ENCODE measurements at regions not wholly inside any gene's neighbourhood (a gene's known extent, or its start where the extent isn't known, plus 50 kb on each side); places are given as distances from the start of the nearest gene placed in this dataset.

DNA sequence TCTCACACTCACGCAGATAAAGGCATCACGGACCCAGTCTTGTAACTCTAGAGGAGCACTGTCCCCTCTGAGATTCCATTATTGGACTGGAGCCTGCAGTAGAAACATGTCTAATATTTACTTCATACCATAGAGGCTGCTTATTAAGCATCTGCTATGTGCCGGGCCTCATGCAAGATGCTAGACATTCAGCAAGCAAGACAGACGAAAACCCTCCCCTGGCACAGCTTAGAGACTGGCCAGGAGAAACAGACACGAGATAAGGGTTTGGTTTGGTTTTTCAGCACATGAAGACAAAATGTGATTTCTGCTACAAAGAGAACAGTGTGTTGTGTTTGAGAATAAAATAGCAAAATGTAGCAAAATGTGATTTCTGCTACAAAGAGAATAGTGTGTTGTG, 719.2 kb downstream of the MED13L start:
- no peak overlapping the region for H3K4me2 ChIP-seq (ENCODE audit: low read length)
- no peaks in the 10 kb centered on the region for H3F3A ChIP-seq (ENCODE audit: insufficient read depth, low read length)
- no peaks in the 10 kb centered on the region for H3K9me2 ChIP-seq (ENCODE audit: low read depth, low read length)
- no peaks in the 10 kb centered on the region for H3K36me3 ChIP-seq (ENCODE audit: insufficient read depth, low read length)
- H3K27ac ChIP-seq (ENCODE audit: low read depth, low read length, poor library complexity, severe bottlenecking), result no peak overlapping the region
- H3K27me3 ChIP-seq (ENCODE audit: insufficient read depth, low read length), result no peaks in the 10 kb centered on the region
- TF ChIP-seq, protein P1, sequence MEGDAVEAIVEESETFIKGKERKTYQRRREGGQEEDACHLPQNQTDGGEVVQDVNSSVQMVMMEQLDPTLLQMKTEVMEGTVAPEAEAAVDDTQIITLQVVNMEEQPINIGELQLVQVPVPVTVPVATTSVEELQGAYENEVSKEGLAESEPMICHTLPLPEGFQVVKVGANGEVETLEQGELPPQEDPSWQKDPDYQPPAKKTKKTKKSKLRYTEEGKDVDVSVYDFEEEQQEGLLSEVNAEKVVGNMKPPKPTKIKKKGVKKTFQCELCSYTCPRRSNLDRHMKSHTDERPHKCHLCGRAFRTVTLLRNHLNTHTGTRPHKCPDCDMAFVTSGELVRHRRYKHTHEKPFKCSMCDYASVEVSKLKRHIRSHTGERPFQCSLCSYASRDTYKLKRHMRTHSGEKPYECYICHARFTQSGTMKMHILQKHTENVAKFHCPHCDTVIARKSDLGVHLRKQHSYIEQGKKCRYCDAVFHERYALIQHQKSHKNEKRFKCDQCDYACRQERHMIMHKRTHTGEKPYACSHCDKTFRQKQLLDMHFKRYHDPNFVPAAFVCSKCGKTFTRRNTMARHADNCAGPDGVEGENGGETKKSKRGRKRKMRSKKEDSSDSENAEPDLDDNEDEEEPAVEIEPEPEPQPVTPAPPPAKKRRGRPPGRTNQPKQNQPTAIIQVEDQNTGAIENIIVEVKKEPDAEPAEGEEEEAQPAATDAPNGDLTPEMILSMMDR (IDR thresholded peaks at IDR 0.05; ENCODE audit: low read length), result no peak
- TF ChIP-seq EZH2 (IDR thresholded peaks at IDR 0.05; ENCODE audit: borderline replicate concordance, low read length), result no peak
- no peak overlapping the region for H2AFZ ChIP-seq (ENCODE audit: low read length)
- H3K79me2 ChIP-seq (ENCODE audit: insufficient read depth, low read length), result no peaks in the 10 kb centered on the region
- H3K9ac ChIP-seq (ENCODE audit: low read length), result no peak overlapping the region
- H3K4me3 ChIP-seq (ENCODE audit: low read depth, low read length, poor library complexity, severe bottlenecking), result no peak overlapping the region
- H3K9me3 ChIP-seq (ENCODE audit: low read length), result no peaks in the 10 kb centered on the region
- H4K20me1 ChIP-seq (ENCODE audit: insufficient read depth, low read length), result no peaks in the 10 kb centered on the region
- no peaks in the 10 kb centered on the region for H3K4me1 ChIP-seq (ENCODE audit: insufficient read depth, low read length, severe bottlenecking)

DNA sequence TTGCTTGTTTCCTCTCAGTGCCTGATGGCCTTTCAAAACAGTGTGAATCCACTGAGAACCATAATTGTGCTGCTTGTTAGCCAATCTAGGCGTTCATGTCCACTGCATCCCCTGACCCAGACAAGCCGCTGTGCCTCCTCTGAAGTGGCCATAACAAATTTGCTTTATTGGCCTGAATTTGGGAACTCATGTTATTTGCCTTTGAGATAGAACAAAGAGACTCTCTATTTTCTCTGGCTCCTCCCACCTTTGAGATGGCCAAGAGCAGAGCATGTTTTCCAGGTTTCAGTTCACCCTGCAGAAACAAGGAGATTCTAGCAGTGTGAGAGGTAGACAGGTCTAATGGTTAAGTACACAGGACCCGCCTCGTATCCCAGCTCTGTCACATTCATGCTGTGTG, 723.9 kb downstream of the MED13L start:
- Histone ChIP-seq H3K4me1 (ENCODE audit: insufficient read depth, low read length, severe bottlenecking) (no peaks in the 10 kb centered on the region), H2AFZ (ENCODE audit: low read length) (no peak overlapping the region), H3K27ac (ENCODE audit: low read depth, low read length, poor library complexity, severe bottlenecking) (no peak overlapping the region), H3K4me2 (ENCODE audit: low read length) (no peak overlapping the region), H3K4me3 (ENCODE audit: low read depth, low read length, poor library complexity, severe bottlenecking) (no peak overlapping the region), H4K20me1 (ENCODE audit: insufficient read depth, low read length) (no peaks in the 10 kb centered on the region), H3K9ac (ENCODE audit: low read length) (no peak overlapping the region), H3F3A (ENCODE audit: insufficient read depth, low read length) (no peaks in the 10 kb centered on the region), H3K79me2 (ENCODE audit: insufficient read depth, low read length) (no peaks in the 10 kb centered on the region), H3K36me3 (ENCODE audit: insufficient read depth, low read length) (no peaks in the 10 kb centered on the region), H3K27me3 (ENCODE audit: insufficient read depth, low read length) (no peaks in the 10 kb centered on the region), H3K9me3 (ENCODE audit: low read length) (no peaks in the 10 kb centered on the region), H3K9me2 (ENCODE audit: low read depth, low read length) (no peaks in the 10 kb centered on the region)
- no peak for TF ChIP-seq EZH2 (IDR thresholded peaks at IDR 0.05; ENCODE audit: borderline replicate concordance, low read length)
- TF ChIP-seq, protein P1 (IDR thresholded peaks at IDR 0.05; ENCODE audit: low read length), result no peak

DNA sequence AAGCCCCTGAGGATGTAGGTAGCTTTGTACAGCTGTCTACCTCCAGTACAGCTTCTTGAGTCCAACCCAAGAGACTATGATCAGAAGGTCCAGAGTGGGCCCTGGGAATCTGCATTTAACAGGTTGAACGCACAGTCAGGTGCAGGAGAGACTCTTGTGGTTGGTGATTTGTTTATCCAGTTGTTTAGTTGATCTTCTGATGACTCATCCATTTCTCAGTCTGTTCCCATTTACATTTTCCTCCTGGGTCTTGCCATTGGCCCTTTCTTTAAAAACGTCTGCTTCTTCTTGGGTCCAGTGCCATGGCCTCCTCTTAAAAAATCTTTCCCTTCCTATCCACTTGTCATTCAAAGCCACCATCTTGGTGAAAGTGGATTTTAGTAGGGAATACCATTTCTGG, 734.2 kb downstream of the MED13L start:
- H3K4me2 ChIP-seq (ENCODE audit: low read length), result no peak overlapping the region
- no peaks in the 10 kb centered on the region for H4K20me1 ChIP-seq (ENCODE audit: insufficient read depth, low read length)
- H3K27me3 ChIP-seq (ENCODE audit: insufficient read depth, low read length), result no peaks in the 10 kb centered on the region
- no peaks in the 10 kb centered on the region for H3K9me3 ChIP-seq (ENCODE audit: low read length)
- TF ChIP-seq, protein P1 (IDR thresholded peaks at IDR 0.05; ENCODE audit: low read length), result no peak
- TF ChIP-seq EZH2 (IDR thresholded peaks at IDR 0.05; ENCODE audit: borderline replicate concordance, low read length), result no peak
- no peak overlapping the region for H2AFZ ChIP-seq (ENCODE audit: low read length)
- no peak overlapping the region for H3K27ac ChIP-seq (ENCODE audit: low read depth, low read length, poor library complexity, severe bottlenecking)
- no peak overlapping the region for H3K4me3 ChIP-seq (ENCODE audit: low read depth, low read length, poor library complexity, severe bottlenecking)
- no peaks in the 10 kb centered on the region for H3K79me2 ChIP-seq (ENCODE audit: insufficient read depth, low read length)
- H3K4me1 ChIP-seq (ENCODE audit: insufficient read depth, low read length, severe bottlenecking), result no peaks in the 10 kb centered on the region
- no peaks in the 10 kb centered on the region for H3K36me3 ChIP-seq (ENCODE audit: insufficient read depth, low read length)
- no peaks in the 10 kb centered on the region for H3F3A ChIP-seq (ENCODE audit: insufficient read depth, low read length)
- H3K9ac ChIP-seq (ENCODE audit: low read length), result no peak overlapping the region
- no peaks in the 10 kb centered on the region for H3K9me2 ChIP-seq (ENCODE audit: low read depth, low read length)

All from OCI-LY1 (cell line).